ENCODE measurements at regions not wholly inside any gene's neighbourhood (a gene's known extent, or its start where the extent isn't known, plus 50 kb on each side); places are given as distances from the start of the nearest gene placed in this dataset.

DNA sequence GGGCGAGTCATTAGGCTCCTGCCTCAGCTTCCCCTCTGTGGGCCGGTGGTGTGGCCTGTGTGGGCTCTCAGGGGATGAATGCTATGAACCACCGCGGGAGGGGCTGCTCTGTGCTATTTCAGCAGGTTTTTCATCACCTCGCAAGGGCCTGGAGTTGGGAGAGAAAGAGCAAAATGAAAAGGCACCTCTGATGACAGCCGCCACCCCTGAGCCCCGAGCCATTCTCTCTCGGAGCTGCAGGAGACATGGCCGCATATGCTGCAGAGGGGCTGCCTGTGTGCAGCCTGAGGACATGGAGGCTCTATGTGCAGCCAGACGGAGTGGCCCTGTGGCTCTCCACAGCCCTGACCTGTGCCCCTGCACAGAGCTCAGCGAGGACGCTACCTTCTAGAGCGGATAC is 96.2 kb upstream of the CTDP1 start:
- TF ChIP-seq POLR2A (IDR thresholded peaks at IDR 0.05), result no peak
- TF ChIP-seq, protein P1, sequence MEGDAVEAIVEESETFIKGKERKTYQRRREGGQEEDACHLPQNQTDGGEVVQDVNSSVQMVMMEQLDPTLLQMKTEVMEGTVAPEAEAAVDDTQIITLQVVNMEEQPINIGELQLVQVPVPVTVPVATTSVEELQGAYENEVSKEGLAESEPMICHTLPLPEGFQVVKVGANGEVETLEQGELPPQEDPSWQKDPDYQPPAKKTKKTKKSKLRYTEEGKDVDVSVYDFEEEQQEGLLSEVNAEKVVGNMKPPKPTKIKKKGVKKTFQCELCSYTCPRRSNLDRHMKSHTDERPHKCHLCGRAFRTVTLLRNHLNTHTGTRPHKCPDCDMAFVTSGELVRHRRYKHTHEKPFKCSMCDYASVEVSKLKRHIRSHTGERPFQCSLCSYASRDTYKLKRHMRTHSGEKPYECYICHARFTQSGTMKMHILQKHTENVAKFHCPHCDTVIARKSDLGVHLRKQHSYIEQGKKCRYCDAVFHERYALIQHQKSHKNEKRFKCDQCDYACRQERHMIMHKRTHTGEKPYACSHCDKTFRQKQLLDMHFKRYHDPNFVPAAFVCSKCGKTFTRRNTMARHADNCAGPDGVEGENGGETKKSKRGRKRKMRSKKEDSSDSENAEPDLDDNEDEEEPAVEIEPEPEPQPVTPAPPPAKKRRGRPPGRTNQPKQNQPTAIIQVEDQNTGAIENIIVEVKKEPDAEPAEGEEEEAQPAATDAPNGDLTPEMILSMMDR (IDR thresholded peaks at IDR 0.05), result no peak
- Histone ChIP-seq H3K36me3 (no peaks in the 10 kb centered on the region), H3K4me1 (peaks cover 0 to 3% of the 10 kb centered on the region in 2 donors), H3K4me3 (no peak overlapping the region), H3K27ac (no peak overlapping the region), H3K9me3 (no peaks in the 10 kb centered on the region), H3K27me3 (no peaks in the 10 kb centered on the region)
- intact Hi-C loops (cut with DNase I; ENCODE audit: low total_unique reads), result no loop called here
- DNase-seq, result peak in 1 of 2 donors; percentile 10

DNA sequence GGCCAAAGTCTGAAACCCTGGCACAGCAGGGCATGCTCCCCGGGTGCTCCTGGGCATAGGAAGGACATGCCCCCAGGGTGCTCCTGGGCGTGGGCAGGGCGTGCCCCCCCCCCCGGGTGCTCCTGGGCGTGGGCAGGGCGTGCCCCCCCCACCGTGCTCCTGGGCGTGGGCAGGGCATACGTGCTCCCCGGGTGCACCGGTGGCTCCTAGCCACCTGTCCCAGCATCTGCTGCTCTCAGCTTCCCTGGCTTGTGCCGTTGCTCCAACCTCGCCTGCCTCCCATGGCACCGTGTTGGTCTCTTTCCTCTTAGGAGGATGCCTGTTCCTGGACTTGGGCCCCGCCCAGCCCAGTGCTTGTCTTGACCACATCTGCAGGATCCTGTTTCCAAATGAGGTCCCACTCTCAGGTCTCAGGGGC is 95.6 kb upstream of the CTDP1 start:
- Histone ChIP-seq H3K4me1 (peaks cover 0 to 6% of the 10 kb centered on the region in 2 donors), H3K27ac (no peak overlapping the region), H3K27me3 (no peaks in the 10 kb centered on the region), H3K4me3 (no peak overlapping the region), H3K36me3 (no peaks in the 10 kb centered on the region), H3K9me3 (no peaks in the 10 kb centered on the region)
- no peak for TF ChIP-seq POLR2A (IDR thresholded peaks at IDR 0.05)
- TF ChIP-seq, protein P1 (IDR thresholded peaks at IDR 0.05), result no peak
- intact Hi-C loops (cut with DNase I; ENCODE audit: low total_unique reads), result no loop called here
- DNase-seq, result peak in 1 of 2 donors; percentile 10

DNA sequence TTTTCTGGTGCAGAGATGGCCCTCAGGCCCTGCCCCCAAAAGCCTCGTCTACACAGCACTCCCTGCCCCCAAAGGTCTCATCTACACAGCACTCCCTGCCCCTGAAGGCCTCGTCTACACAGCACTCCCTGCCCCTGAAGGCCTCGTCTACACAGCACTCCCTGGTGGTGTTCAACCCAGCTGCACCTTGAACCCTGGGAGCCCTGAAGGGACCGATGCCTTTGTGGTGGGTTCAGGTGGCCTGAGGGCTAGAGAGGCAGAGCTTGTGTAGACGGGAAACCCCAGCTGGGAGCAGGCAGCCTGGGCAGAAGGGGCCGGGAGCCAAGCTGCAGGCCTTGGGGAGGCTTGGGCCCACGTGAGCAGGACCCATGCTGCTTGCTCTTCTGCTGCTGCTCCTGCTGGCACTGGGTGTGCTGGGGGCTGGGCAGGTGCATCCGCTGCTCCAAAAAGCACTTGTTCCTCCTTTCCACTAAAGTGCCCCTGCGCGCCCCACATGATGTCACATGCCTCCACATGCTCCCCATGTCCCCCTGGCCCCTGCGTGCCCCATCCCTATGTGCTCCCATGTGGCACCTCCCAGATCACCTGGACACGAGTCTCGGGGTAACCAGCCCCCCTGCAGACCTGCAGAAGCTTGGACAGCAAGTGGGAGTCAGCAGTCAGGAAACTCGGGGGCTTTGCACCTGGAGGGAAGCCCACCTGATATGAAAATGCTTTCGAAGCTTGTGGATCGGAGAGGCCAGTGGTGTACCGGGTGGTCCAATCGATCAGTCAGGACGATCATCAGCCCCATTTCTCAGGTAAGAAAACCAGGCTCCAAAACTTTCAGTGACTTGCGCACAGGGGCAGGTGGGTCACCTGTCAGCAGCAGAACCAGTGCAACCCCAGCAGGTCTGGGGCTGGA is 94.9 kb upstream of the CTDP1 start:
- DNase-seq, result peak in 1 of 2 donors; percentile 10
- H3K9me3 ChIP-seq, result no peaks in the 10 kb centered on the region
- no peaks in the 10 kb centered on the region for H3K27me3 ChIP-seq
- H3K4me3 ChIP-seq, result no peak overlapping the region
- H3K4me1 ChIP-seq, result peaks cover 0 to 11% of the 10 kb centered on the region in 2 donors
- no peaks in the 10 kb centered on the region for H3K36me3 ChIP-seq
- no peak overlapping the region for H3K27ac ChIP-seq
- intact Hi-C loops (cut with DNase I; ENCODE audit: low total_unique reads), result no loop called here
- TF ChIP-seq, protein P1 (IDR thresholded peaks at IDR 0.05), result no peak
- TF ChIP-seq POLR2A (IDR thresholded peaks at IDR 0.05), result no peak

DNA sequence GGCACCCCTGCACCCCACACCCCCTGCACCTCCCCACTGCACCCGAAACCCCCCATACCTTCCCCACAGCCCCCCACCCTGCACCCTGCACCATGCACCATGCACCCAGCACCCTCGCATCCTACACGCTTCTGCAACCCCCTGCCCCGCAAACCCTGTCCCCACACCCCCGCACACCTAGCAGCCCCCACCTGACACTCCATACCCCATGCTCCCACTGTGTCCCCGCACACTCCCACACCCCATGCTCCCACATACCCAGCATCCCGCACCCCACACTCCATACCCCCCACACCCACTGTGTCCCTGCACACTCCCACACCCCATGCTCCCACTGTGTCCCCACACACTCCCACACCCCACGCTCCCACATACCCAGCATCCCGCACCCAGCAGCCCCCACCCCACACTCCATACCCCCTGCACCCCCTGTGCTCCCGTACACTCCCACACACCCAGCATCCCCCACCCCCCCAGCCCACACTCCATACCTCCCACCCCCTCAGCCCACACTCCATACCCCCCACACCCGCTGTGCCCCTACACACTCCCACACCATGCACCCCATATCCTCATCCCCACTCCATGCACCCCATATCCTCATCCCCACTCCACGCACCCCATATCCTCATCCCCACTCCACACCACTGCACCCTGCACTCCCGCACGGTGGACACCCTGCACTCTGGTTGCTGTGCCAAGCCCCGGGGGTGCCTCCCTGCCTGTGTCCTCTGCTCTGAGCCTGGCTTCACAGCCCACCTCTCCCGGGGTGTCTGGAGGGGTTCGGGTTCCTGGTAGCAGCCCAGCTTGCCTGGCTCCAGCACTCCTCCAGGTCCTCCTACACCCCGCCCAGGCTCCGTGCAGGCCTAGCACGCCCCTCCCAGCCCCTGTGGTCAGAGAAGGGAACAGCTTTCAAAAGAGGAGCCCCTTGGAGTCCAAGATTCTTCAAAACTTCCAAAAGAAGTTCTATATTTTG is 93.9 kb upstream of the CTDP1 start:
- intact Hi-C loops (cut with DNase I; ENCODE audit: low total_unique reads), result no loop called here
- Histone ChIP-seq H3K27me3 (no peaks in the 10 kb centered on the region), H3K4me3 (no peak overlapping the region), H3K4me1 (peaks cover 0 to 13% of the 10 kb centered on the region in 2 donors), H3K27ac (no peak overlapping the region), H3K36me3 (no peaks in the 10 kb centered on the region), H3K9me3 (no peaks in the 10 kb centered on the region)
- DNase-seq, result peak; percentile 13 to 18
- TF ChIP-seq, protein P1 (IDR thresholded peaks at IDR 0.05), result no peak
- TF ChIP-seq POLR2A (IDR thresholded peaks at IDR 0.05), result no peak
